Neural cell (in vitro differentiated cells): ENCODE measurements at regions not wholly inside any gene's neighbourhood (a gene's known extent, or its start where the extent isn't known, plus 50 kb on each side); places are given as distances from the start of the nearest gene placed in this dataset.

Source experiments
- H2AFZ ChIP-seq: fragments of 200-600, 300-800 bp; sonication (generic), shearing (Covaris generic); 2 replicates; pipeline ENCODE4 v1.6.0; 2014; ENCODE audit warnings: low read depth, mild to moderate bottlenecking, antibody characterized with exemption, low read length, moderate library complexity
- H3F3A ChIP-seq: fragments of 200-600 bp; shearing (Covaris generic); 2 replicates; pipeline ENCODE4 v1.6.1; 2016; ENCODE audit warnings: mild to moderate bottlenecking, moderate library complexity, mixed read lengths, antibody characterized with exemption, low read length; ENCODE audit not compliant: insufficient read depth, poor library complexity, severe bottlenecking
- H3K27ac ChIP-seq: fragments of 200-600, 300-800 bp; sonication (generic), shearing (Covaris generic); 2 replicates; pipeline ENCODE4 v1.5.1; 2014; ENCODE audit warnings: mild to moderate bottlenecking, low read length, moderate library complexity
- H3K27me3 ChIP-seq: fragments of 300-800, 200-600 bp; sonication (generic), shearing (Covaris generic); 2 replicates; pipeline ENCODE4 v1.6.0; 2014; ENCODE audit warnings: mild to moderate bottlenecking, low read depth, low read length, moderate library complexity; ENCODE audit not compliant: insufficient read depth
- H3K36me3 ChIP-seq: fragments of 300-800, 200-600 bp; sonication (generic), shearing (Covaris generic); 2 replicates; pipeline ENCODE4 v1.5.1; 2014; ENCODE audit warnings: mild to moderate bottlenecking, antibody characterized with exemption, low read length, moderate library complexity; ENCODE audit not compliant: insufficient read depth
- H3K4me2 ChIP-seq: fragments of 300-800, 200-600 bp; sonication (generic), shearing (Covaris generic); 2 replicates; pipeline ENCODE4 v1.6.0; 2014; ENCODE audit warnings: mild to moderate bottlenecking, low read length
- H3K4me3 ChIP-seq: fragments of 300-800, 200-600 bp; sonication (generic), shearing (Covaris generic); 2 replicates; pipeline ENCODE4 v1.5.1; 2014; ENCODE audit warnings: mild to moderate bottlenecking, low read length, moderate library complexity
- H3K79me2 ChIP-seq: fragments of 200-600 bp; shearing (Covaris generic); replicated peaks from 2 replicates; pipeline ENCODE4 v1.6.0; 2014; ENCODE audit warnings: mild to moderate bottlenecking, low read length, moderate library complexity; ENCODE audit not compliant: insufficient read depth
- H3K9ac ChIP-seq: fragments of 300-800, 200-600 bp; sonication (generic), shearing (Covaris generic); 2 replicates; pipeline ENCODE4 v1.6.1; 2016; ENCODE audit warnings: mild to moderate bottlenecking, low read length, mixed read lengths
- H3K9me2 ChIP-seq: fragments of 200-600 bp; shearing (Covaris generic); 2 replicates; pipeline ENCODE4 v1.6.1; 2016; ENCODE audit warnings: mild to moderate bottlenecking, low read length, mixed read lengths; ENCODE audit not compliant: insufficient read depth
- H3K9me3 ChIP-seq: fragments of 200-600, 300-800 bp; sonication (generic), shearing (Covaris generic); 2 replicates; pipeline ENCODE4 v1.6.1; 2016; ENCODE audit warnings: mild to moderate bottlenecking, mixed run types, low read length, moderate library complexity, mixed read lengths
- H4K20me1 ChIP-seq: fragments of 200-600 bp; shearing (Covaris generic); 2 replicates; pipeline ENCODE4 v1.6.1; 2016; ENCODE audit warnings: mild to moderate bottlenecking, mixed run types; ENCODE audit not compliant: insufficient read depth
- EP300 ChIP-seq: fragments of 450-650 bp; conservative IDR thresholded peaks from 2 replicates; pipeline ENCODE4 v1.6.1; 2014; ENCODE audit warnings: antibody characterized with exemption, mild to moderate bottlenecking, moderate library complexity; ENCODE audit not compliant: poor library complexity, severe bottlenecking
- EZH2 ChIP-seq: fragments of 200-600, 300-800 bp; shearing (Covaris generic), sonication (generic); IDR thresholded peaks from 2 replicates; pipeline ENCODE4 v1.6.1; 2014; ENCODE audit warnings: antibody characterized with exemption, low read length, borderline replicate concordance, mild to moderate bottlenecking; ENCODE audit not compliant: insufficient read depth, poor library complexity, severe bottlenecking
- MXI1 ChIP-seq: fragments of 450-650 bp; conservative IDR thresholded peaks from 2 replicates; pipeline ENCODE4 v1.6.1; 2014; ENCODE audit warnings: antibody characterized with exemption, mild to moderate bottlenecking; ENCODE audit not compliant: poor library complexity, severe bottlenecking
- POLR2AphosphoS5 ChIP-seq: IDR thresholded peaks from 2 replicates; pipeline ENCODE4 v1.6.1; 2012
- RAD21 ChIP-seq: fragments of 450-650 bp; conservative IDR thresholded peaks from 2 replicates; pipeline ENCODE4 v1.6.1; 2014; ENCODE audit warnings: antibody characterized with exemption, mild to moderate bottlenecking, moderate library complexity
- SMC3 ChIP-seq: fragments of 450-650 bp; conservative IDR thresholded peaks from 2 replicates; pipeline ENCODE4 v1.6.1; 2014; ENCODE audit warnings: antibody characterized with exemption, mild to moderate bottlenecking, moderate library complexity; ENCODE audit not compliant: poor library complexity
- TAF1 ChIP-seq: IDR thresholded peaks from 2 replicates; pipeline ENCODE4 v1.6.1; 2012; ENCODE audit warnings: low read depth
- TF ChIP-seq, protein P1 (sequence below): IDR thresholded peaks from 2 replicates; pipeline ENCODE4 v1.6.1; 2012; ENCODE audit warnings: borderline replicate concordance
- TF ChIP-seq, protein P2 (sequence below): fragments of 450-650 bp; IDR thresholded peaks from 2 replicates; pipeline ENCODE4 v1.5.1; 2014; ENCODE audit warnings: antibody characterized with exemption, mild to moderate bottlenecking, moderate library complexity; ENCODE audit not compliant: poor library complexity, severe bottlenecking

DNA sequence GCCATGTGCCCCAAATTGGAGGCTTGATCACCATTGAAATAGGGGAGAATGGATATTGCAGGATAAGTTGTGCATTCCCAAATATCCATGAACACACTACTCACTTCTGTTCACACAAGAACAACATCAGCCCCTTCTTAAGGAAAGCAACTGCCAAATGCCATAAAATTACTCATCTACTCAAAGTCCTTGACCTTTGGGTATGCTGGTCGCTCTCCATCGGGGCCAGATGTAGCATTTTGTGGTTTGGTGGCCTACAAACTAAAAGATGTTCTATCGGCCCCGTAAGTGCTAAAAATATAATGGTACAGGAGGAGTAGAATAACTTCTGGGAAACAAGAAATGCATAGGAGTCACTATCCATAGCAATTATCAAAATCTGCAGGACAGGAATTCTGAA, 362.6 kb downstream of the AEBP2 start:
- TF ChIP-seq, protein P1, sequence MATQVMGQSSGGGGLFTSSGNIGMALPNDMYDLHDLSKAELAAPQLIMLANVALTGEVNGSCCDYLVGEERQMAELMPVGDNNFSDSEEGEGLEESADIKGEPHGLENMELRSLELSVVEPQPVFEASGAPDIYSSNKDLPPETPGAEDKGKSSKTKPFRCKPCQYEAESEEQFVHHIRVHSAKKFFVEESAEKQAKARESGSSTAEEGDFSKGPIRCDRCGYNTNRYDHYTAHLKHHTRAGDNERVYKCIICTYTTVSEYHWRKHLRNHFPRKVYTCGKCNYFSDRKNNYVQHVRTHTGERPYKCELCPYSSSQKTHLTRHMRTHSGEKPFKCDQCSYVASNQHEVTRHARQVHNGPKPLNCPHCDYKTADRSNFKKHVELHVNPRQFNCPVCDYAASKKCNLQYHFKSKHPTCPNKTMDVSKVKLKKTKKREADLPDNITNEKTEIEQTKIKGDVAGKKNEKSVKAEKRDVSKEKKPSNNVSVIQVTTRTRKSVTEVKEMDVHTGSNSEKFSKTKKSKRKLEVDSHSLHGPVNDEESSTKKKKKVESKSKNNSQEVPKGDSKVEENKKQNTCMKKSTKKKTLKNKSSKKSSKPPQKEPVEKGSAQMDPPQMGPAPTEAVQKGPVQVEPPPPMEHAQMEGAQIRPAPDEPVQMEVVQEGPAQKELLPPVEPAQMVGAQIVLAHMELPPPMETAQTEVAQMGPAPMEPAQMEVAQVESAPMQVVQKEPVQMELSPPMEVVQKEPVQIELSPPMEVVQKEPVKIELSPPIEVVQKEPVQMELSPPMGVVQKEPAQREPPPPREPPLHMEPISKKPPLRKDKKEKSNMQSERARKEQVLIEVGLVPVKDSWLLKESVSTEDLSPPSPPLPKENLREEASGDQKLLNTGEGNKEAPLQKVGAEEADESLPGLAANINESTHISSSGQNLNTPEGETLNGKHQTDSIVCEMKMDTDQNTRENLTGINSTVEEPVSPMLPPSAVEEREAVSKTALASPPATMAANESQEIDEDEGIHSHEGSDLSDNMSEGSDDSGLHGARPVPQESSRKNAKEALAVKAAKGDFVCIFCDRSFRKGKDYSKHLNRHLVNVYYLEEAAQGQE, result no peak
- no peak for TF ChIP-seq EP300
- TF ChIP-seq, protein P2, sequence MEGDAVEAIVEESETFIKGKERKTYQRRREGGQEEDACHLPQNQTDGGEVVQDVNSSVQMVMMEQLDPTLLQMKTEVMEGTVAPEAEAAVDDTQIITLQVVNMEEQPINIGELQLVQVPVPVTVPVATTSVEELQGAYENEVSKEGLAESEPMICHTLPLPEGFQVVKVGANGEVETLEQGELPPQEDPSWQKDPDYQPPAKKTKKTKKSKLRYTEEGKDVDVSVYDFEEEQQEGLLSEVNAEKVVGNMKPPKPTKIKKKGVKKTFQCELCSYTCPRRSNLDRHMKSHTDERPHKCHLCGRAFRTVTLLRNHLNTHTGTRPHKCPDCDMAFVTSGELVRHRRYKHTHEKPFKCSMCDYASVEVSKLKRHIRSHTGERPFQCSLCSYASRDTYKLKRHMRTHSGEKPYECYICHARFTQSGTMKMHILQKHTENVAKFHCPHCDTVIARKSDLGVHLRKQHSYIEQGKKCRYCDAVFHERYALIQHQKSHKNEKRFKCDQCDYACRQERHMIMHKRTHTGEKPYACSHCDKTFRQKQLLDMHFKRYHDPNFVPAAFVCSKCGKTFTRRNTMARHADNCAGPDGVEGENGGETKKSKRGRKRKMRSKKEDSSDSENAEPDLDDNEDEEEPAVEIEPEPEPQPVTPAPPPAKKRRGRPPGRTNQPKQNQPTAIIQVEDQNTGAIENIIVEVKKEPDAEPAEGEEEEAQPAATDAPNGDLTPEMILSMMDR, result no peak
- no peaks in the 10 kb centered on the region for H4K20me1 ChIP-seq
- no peaks in the 10 kb centered on the region for H3F3A ChIP-seq
- H3K4me3 ChIP-seq, result no peak overlapping the region
- H3K4me2 ChIP-seq, result no peak overlapping the region
- no peak overlapping the region for H3K27ac ChIP-seq
- H3K9me2 ChIP-seq, result no peaks in the 10 kb centered on the region
- H2AFZ ChIP-seq, result no peak overlapping the region
- no peaks in the 10 kb centered on the region for H3K36me3 ChIP-seq
- H3K9ac ChIP-seq, result no peak overlapping the region
- H3K9me3 ChIP-seq, result no peaks in the 10 kb centered on the region
- H3K79me2 ChIP-seq, result no peaks in the 10 kb centered on the region
- no peaks in the 10 kb centered on the region for H3K27me3 ChIP-seq

DNA sequence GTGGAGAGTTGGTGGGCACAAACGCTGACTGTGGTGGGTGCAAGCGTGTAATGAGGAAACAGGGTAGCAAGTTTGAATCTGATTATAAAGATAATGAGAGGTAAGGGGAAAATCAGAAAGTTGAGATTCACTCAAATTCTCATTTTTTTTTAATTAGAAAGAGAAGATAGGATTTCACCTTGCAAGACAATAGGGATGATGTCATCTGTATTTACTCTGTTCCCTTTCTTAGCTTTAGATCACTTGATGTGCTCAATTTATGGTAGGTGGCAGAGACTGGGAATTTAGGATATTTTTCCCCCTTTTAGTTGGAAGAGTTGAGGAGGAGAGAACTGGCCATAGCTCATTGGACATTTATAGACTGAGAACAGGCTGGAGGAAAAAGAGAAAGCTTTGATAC, 363.6 kb downstream of the AEBP2 start:
- Histone ChIP-seq H3K9ac (no peak overlapping the region), H3F3A (no peaks in the 10 kb centered on the region), H3K9me3 (no peaks in the 10 kb centered on the region), H3K4me3 (no peak overlapping the region), H3K27ac (no peak overlapping the region), H3K4me2 (no peak overlapping the region), H4K20me1 (no peaks in the 10 kb centered on the region), H3K36me3 (no peaks in the 10 kb centered on the region), H3K27me3 (no peaks in the 10 kb centered on the region), H3K79me2 (no peaks in the 10 kb centered on the region), H3K9me2 (no peaks in the 10 kb centered on the region), H2AFZ (no peak overlapping the region)
- TF ChIP-seq EZH2 (no peak), POLR2AphosphoS5 (no peak), SMC3 (no peak), MXI1 (no peak), EP300 (no peak), RAD21 (no peak), TAF1 (no peak)
- TF ChIP-seq, protein P1, result no peak
- TF ChIP-seq, protein P2, result no peak
